GM21360 (cell line): ENCODE measurements at regions not wholly inside any gene's neighbourhood (a gene's known extent, or its start where the extent isn't known, plus 50 kb on each side); places are given as distances from the start of the nearest gene placed in this dataset.
"Not testable (repeated sequence)": the region's sequence is repeated elsewhere in the genome, so short reads cannot be mapped to it uniquely, and the experiment has no call there.

Experiments used
- ATAC-seq: cut with Tn5 transposase; IDR thresholded peaks from one replicate; pipeline ENCODE4 v1.9.1; 2021; ENCODE audit warnings: mild to moderate bottlenecking, moderate library complexity; ENCODE audit not compliant: unreplicated experiment

DNA sequence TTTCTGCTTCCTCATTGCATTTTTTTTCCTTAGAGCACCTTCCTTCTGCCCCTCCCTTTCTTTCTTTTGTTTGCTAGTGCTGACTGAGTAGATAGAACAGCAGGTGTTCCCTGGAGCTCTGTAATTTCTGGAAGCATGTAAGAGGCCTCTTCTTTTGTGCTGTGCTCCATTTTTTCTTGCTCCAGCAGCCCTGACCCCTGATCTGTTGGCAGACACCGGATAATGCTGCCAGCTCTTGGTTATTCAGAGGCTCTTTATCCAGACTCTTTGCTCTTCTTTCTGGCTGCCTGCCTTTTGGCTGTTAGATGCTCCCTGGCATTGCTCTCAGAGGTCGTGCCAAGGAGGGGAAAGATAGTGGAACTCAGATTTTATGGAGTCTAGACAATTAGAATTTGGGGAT lies 104.4 kb upstream of the RBMS3 start:
- no peak for ATAC-seq

DNA sequence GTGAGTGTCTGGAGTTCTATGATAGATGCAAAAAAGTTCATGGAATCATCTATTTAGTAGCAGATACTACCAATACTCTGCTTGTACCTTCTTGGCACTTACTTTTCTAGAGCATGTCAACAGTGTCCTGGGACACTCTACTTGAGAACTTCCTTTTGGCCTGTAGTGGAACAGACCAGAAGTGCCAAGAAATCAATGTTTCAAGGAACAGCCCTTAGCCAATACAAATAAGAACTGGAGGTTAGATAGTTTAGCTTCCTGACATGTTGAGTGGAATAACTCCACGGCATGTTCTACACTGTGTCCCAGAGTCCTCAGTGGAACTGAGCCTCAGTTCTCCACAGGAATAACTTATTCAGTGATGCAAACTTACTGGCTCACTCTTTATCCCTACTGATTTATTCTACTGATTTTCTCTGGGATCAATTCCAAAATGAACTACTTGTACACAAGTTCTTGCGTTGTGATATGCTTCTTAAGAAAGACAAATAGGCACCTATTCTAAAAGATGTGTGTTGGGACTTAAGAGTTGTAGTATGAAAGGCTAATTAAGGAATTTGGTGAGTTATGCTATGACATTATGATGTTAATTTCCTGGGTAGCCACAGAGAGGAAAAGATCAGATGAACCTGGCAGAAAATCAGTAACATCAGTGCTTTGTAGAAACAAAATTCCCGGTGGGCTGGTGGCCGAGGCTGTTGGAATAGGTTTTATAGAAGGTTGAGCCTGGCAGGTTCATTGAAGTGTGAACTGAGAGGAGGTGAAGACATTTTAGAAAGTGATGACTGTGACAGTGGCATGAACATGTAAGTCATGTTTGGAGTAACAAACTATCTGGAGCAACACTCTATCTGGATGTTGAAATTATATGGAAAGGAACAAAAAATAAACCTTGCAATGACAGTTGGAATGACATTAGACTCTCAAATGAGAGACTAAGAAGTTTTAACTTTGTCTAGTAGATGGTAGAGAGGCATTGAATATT lies 101.8 kb upstream of the RBMS3 start:
- no peak for ATAC-seq

- no peak for ATAC-seq
These were observed 99.6 kb upstream of the RBMS3 start for GRCh38 chr3:29181149-29181780.

DNA sequence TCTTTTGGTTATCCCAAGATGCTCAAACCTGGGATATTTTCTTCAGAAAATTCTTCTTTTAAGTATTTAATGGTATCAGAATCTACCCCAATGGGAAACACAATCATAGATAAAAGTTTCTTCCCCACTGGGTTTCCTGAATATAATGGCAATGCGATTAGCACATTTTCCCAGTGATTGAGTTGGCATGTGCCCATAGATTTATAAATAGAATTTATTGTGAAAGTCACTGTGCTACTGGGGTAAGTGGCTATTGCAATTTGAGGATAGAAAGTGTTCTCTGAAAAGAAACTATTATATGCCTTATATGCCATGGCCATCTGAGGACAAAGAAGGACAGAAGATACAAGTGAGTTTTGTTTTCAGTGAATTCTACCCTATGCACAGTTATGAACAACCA lies 99.0 kb upstream of the RBMS3 start:
- ATAC-seq: no peak

DNA sequence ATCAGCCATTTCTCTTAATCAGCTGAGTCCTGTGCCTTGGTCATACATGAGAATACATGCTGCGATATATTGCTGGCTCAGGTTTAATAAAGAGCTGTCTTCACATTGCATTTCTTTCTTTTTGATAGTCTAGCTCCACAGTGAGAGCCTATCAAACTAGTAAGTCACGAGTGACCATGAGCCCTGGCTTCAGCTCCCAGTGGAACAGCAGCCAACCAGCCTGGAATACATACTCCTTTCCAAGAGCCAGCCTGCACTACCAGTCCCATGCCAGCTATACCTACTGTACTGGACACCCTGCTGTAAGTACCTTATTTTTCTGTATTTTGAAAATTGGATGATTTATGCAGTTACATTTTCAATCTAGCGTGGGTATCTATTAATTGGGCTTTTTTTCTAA lies 98.0 kb upstream of the RBMS3 start:
- ATAC-seq: not testable (repeated sequence)

DNA sequence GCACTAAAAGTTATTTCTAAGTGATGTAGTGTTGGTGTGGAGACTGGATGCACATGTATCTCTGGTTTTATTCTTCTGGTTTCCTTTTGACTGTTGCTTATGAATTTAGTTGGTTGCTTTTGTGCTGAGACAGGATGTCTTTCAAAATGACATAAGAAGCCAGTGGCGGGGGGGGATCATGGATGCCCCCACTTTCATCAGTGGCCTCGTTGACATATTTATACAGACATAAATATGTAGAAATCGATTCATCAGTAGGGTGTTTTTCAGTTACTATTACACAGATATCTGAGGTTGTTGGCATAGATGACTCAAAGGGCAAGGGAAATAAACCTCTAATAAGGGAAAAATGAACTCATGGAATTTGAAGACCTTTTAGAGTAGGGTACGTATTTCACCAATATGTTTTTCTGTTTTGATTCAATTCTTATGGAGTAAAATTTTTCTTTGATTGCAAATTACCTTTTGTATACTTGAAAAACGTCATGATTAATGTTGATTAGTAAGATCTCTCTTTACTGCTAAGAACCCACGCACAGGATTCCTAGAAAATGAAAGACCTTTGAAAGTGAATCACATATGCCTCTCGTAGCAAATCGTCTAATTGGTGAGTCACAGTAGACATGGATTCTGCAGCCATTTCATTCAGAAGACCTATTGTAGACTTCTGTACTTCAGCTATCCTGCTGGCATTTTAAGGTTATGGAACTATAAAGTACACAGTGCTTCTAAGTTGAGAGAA lies 97.4 kb upstream of the RBMS3 start:
- no peak for ATAC-seq

DNA sequence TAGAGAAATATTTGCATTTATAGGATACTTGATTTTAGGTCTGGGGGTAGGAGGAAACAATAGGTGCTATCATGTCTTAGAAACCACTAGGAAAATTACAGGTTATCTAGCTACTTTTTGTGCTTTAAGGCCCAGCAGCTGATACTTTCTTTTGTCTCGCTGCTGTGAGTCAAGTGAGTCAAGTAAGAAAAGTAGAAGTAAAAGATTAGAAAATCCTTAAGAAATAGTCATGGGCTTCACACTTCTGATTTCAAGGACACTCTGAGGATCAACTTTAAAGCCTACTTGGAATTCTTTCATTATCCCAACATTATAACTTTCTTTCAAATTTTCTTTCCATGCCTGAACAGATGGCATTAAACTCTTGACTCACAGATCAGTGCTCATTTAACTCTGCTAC lies 95.2 kb upstream of the RBMS3 start:
- ATAC-seq: no peak

- ATAC-seq: no peak
These were observed 94.7 kb upstream of the RBMS3 start for GRCh38 chr3:29186131-29186599.

DNA sequence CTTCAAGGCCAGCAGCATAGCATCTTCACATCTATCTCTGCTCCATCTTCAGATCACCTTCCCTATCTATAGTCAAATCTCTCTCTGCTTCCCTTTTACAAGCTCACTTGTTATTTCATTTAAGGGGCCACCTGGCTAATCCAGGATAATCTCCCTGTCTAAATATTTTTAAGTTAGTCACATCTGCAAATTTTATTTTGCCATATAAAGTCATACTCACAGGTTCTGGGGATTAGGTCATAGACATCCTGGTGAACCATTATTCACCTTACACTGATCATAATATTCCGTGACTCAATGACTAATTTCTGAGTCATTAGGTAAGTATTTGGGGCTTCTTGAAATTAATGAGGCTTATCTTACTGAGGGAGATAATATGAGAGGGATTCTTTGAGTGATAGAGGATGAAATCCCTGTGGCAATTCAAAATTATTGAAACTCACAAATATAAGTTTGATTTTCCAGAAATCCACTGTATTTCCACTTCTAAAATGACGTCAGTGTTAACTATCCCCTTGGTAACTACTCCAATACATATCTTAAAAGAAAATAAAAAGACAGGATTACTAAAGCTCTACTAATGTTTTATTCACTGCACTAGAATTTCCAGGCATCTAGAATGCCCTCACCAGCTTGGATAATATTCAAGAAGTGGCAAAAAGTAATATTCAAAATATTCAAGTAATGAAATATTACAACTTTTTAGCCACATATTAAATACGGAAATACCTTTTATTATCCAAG lies 93.7 kb upstream of the RBMS3 start:
- ATAC-seq: no peak

DNA sequence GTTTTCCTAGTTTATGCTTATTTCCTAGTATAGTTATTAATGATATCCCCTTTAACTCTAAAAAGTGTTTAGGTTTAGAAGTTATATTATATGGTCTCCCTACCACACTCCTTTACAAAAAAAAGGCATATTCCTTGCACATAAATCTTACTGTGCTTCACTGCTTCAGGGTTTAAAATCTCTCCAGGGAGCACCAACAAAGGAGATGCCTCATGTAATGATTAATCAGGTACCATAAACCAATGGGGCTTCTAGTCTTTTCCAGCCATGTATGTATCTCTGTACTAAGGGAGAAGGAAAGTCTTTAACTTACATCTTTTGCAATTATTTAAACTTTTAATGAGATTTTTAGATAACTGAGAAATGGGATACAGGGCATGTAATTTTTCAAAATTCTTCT lies 91.5 kb upstream of the RBMS3 start:
- ATAC-seq: no peak

- no peak for ATAC-seq
These were observed 86.7 kb upstream of the RBMS3 start for GRCh38 chr3:29194139-29194538.

- ATAC-seq: no peak
These were observed 85.8 kb upstream of the RBMS3 start for GRCh38 chr3:29195056-29195455.

DNA sequence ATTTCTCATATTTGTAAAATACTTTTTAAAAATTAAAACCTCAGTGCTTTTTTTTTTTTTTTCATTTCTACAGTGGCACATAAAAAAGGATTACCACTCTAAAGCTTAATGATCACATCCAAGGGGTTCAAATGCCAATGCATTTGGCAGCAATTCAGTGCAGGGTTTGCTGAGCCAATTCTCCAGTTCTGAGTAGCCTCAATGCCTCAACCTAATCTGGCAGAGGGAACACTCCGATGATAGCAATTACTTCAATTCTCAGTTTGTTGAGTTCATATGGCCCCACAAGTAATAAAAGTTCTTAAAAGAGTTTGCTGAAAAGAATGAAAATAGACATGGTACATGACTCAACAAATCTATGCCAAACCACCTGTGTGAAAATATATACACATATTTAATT lies 79.3 kb upstream of the RBMS3 start:
- ATAC-seq: no peak

GRCh38 chr3:29202378-29202777 lies 78.5 kb upstream of the RBMS3 start:
- no peak for ATAC-seq

DNA sequence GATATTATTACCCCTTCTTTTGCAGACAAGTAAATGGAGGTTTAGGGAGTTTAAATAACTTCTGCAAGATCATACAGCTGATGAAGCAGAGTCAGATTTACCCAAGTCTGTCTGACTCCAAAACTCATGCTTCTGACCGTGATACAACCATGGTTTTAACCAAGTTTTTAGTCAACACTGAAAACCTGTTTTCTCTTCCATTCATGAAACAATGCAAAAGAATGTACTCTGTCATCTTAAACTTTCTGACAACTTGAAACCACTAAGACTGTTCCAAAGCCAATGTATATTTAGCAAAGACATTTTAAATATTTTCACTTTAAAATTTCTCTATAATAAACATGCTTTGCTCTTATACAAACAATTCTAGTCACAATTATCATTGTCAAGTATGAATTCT lies 77.0 kb upstream of the RBMS3 start:
- no peak for ATAC-seq

- ATAC-seq: no peak
These were observed 73.4 kb upstream of the RBMS3 start for GRCh38 chr3:29207427-29207826.

DNA sequence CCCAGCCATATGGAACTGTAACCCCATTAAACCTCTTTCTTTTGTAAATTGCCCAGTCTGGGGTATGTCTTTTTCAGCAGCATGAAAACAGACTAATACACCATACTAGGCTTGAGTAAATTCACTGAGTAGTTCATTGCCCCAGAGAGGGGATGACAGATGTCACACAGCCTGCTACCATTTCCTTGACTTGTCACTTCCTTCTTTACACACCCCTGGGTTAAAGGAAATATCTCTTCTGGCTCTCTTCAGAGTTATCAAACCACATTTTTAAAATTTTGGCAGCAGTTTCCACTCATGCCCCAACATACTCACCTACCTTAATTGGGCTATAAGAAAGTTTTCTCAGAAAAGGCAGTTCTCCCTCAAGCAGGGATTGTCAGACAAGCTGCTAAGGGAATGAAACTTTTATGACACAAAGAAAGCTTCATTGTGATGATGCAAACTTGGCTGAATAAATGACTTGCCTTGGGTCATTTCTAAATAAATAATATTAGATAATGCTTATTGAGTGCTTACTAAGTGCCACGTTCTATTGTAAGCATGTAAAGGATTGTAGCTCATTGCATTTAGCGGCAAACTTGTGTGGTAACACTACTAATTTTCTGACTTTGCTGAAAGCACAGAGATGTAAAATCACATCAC lies 68.0 kb upstream of the RBMS3 start:
- no peak for ATAC-seq

- no peak for ATAC-seq
These were observed 66.7 kb upstream of the RBMS3 start for GRCh38 chr3:29214009-29214658.

GRCh38 chr3:29215948-29216347 lies 64.9 kb upstream of the RBMS3 start:
- ATAC-seq: no peak

- no peak for ATAC-seq
These were observed 54.2 kb upstream of the RBMS3 start for GRCh38 chr3:29226706-29227105.
